SK-N-SH treated with all-trans-retinoic acid at 6 μM for 48 hours (cell line): ENCODE measurements at regions not wholly inside any gene's neighbourhood (a gene's known extent, or its start where the extent isn't known, plus 50 kb on each side); places are given as distances from the start of the nearest gene placed in this dataset.

ENCODE experiments used
- BACH2 ChIP-seq: fragments of 250-450 bp; sonication (Bioruptor Pico); IDR thresholded peaks from 2 replicates; pipeline ENCODE4 v1.9.0; 2021; ENCODE audit warnings: mild to moderate bottlenecking, borderline replicate concordance
- ESRRG ChIP-seq: fragments of 250-450 bp; sonication (Bioruptor Pico); IDR thresholded peaks from 2 replicates; pipeline ENCODE4 v1.6.1; 2021; ENCODE audit warnings: mild to moderate bottlenecking
- ISL1 ChIP-seq: fragments of 250-450 bp; sonication (Bioruptor Pico); IDR thresholded peaks from 2 replicates; pipeline ENCODE4 v2.1.2; 2022; ENCODE audit warnings: mild to moderate bottlenecking, moderate library complexity
- PPARA ChIP-seq: fragments of 250-450 bp; sonication (Bioruptor Pico); IDR thresholded peaks from 2 replicates; pipeline ENCODE4 v1.5.0; 2020; ENCODE audit warnings: mild to moderate bottlenecking, borderline replicate concordance
- RARB ChIP-seq: fragments of 250-450 bp; sonication (Bioruptor Pico); IDR thresholded peaks from 2 replicates; pipeline ENCODE4 v1.8.0; 2021; ENCODE audit warnings: mild to moderate bottlenecking, moderate library complexity
- ZFP3 ChIP-seq: fragments of 250-450 bp; sonication (Bioruptor Pico); IDR thresholded peaks from 2 replicates; pipeline ENCODE4 v1.5.0; 2020; ENCODE audit warnings: mild to moderate bottlenecking, moderate library complexity
- ZNF70 ChIP-seq: fragments of 450-650 bp; formaldehyde crosslinking; IDR thresholded peaks from 2 replicates; pipeline ENCODE4 v1.5.0; 2020; ENCODE audit warnings: mild to moderate bottlenecking, moderate library complexity
- ZNF8 ChIP-seq: fragments of 450-650 bp; formaldehyde crosslinking; IDR thresholded peaks from 2 replicates; pipeline ENCODE4 v1.5.0; 2020; ENCODE audit warnings: mild to moderate bottlenecking, moderate library complexity
- TF ChIP-seq, protein P1 (sequence below): fragments of 250-450 bp; sonication (Bioruptor Pico); IDR thresholded peaks from 2 replicates; pipeline ENCODE4 v1.8.0; 2020; ENCODE audit warnings: mild to moderate bottlenecking, moderate library complexity, borderline replicate concordance
- TF ChIP-seq, protein P2 (sequence below): fragments of 250-450 bp; sonication (Bioruptor Pico); IDR thresholded peaks from 2 replicates; pipeline ENCODE4 v1.5.1; 2021; ENCODE audit warnings: mild to moderate bottlenecking, moderate library complexity

DNA sequence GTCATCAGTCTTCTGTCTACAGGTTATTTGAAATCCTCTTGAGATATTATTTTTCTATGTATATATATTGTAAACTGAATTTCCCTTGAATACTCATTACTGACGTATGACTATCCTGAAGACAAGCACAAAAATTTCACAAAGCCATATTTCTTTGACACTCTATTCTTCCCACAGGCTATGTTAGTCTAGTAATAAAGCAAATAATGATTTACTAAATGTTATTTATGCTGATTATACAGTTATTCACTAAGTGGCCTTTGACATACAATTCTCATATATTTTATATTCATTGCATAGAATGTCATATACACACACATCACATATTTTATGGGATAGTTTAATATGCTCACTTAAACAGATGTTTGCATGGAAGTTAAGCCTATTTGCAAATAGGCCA, 793.0 kb upstream of the GRAMD2B start:
- TF ChIP-seq ZNF70 (CRISPR knock-in tag) (no peak), ZFP3 (no peak), ZNF8 (CRISPR knock-in tag) (no peak), ISL1 (CRISPR knock-in tag) (no peak), PPARA (CRISPR knock-in tag) (no peak), ESRRG (no peak), RARB (CRISPR knock-in tag) (no peak), BACH2 (CRISPR knock-in tag) (no peak)
- TF ChIP-seq, protein P1, sequence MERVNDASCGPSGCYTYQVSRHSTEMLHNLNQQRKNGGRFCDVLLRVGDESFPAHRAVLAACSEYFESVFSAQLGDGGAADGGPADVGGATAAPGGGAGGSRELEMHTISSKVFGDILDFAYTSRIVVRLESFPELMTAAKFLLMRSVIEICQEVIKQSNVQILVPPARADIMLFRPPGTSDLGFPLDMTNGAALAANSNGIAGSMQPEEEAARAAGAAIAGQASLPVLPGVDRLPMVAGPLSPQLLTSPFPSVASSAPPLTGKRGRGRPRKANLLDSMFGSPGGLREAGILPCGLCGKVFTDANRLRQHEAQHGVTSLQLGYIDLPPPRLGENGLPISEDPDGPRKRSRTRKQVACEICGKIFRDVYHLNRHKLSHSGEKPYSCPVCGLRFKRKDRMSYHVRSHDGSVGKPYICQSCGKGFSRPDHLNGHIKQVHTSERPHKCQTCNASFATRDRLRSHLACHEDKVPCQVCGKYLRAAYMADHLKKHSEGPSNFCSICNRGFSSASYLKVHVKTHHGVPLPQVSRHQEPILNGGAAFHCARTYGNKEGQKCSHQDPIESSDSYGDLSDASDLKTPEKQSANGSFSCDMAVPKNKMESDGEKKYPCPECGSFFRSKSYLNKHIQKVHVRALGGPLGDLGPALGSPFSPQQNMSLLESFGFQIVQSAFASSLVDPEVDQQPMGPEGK (CRISPR knock-in tag), result no peak
- TF ChIP-seq, protein P2, sequence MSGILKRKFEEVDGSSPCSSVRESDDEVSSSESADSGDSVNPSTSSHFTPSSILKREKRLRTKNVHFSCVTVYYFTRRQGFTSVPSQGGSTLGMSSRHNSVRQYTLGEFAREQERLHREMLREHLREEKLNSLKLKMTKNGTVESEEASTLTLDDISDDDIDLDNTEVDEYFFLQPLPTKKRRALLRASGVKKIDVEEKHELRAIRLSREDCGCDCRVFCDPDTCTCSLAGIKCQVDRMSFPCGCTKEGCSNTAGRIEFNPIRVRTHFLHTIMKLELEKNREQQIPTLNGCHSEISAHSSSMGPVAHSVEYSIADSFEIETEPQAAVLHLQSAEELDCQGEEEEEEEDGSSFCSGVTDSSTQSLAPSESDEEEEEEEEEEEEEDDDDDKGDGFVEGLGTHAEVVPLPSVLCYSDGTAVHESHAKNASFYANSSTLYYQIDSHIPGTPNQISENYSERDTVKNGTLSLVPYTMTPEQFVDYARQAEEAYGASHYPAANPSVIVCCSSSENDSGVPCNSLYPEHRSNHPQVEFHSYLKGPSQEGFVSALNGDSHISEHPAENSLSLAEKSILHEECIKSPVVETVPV (CRISPR knock-in tag), result no peak
